Gastroesophageal sphincter (tissue), 4 donors: ENCODE measurements at regions not wholly inside any gene's neighbourhood (a gene's known extent, or its start where the extent isn't known, plus 50 kb on each side); places are given as distances from the start of the nearest gene placed in this dataset.
"Not testable (repeated sequence)": the region's sequence is repeated elsewhere in the genome, so short reads cannot be mapped to it uniquely, and the experiment has no call there.

ENCODE experiments used
- ATAC-seq: fragments of 150-250 bp; one replicate; pipeline ENCODE4 v1.9.1; 2016; ENCODE audit warnings: mild to moderate bottlenecking, moderate library complexity
- H3K27ac ChIP-seq, 4 donors: fragments of 200-600 bp; sonication (generic) in 3 of 4; 1 replicate in 3 of 4; 2 replicates in 1 of 4; pipeline ENCODE4 v1.5.1; 2016 to 2019
- H3K27me3 ChIP-seq: fragments of 200-600 bp; sonication (generic); one replicate; pipeline ENCODE4 v1.5.1; 2019
- H3K36me3 ChIP-seq, 2 donors: fragments of 200-600 bp; sonication (generic); one replicate each; pipeline ENCODE4 v1.5.1; 2019; ENCODE audit warnings: control low read depth in 1 of 2
- H3K4me1 ChIP-seq, 3 donors: fragments of 200-600 bp; sonication (generic); 1 replicate in 2 of 3; 2 replicates in 1 of 3; pipeline ENCODE4 v1.5.1; 2016 to 2019; ENCODE audit warnings: control low read depth in 2 of 3
- H3K4me3 ChIP-seq, 2 donors: fragments of 200-600 bp; sonication (generic); one replicate each; pipeline ENCODE4 v1.5.1; 2019; ENCODE audit warnings: mild to moderate bottlenecking in 1 of 2, moderate library complexity in 1 of 2
- H3K9me3 ChIP-seq, 3 donors: fragments of 200-600 bp; sonication (generic); one replicate each; pipeline ENCODE4 v1.5.1; 2017 to 2019; ENCODE audit warnings: control low read depth in 2 of 3
- CTCF ChIP-seq, 4 experiments: fragments of 200-600 bp in 2 of 4; fragments of 450-650 bp in 2 of 4; sonication (generic) in 1 of 4; IDR thresholded peaks; one replicate each; pipeline ENCODE4 v1.5.1; 2017 to 2019; ENCODE audit warnings: antibody characterized with exemption in 4 of 4, mild to moderate bottlenecking in 2 of 4, moderate library complexity in 2 of 4
- POLR2A ChIP-seq, 2 donors: fragments of 450-650 bp; IDR thresholded peaks; one replicate each; pipeline ENCODE4 v1.6.1; 2017; ENCODE audit warnings: antibody characterized with exemption in 2 of 2, mild to moderate bottlenecking in 2 of 2, moderate library complexity in 1 of 2
- POLR2AphosphoS5 ChIP-seq: sonication (generic); formaldehyde crosslinking; IDR thresholded peaks from one replicate; pipeline ENCODE4 v1.6.1; 2017; ENCODE audit warnings: antibody characterized with exemption
- WGBS, 2 donors: methylation state at CpG; one replicate each; pipeline ENCODE4 v1.1.5; 2018; ENCODE audit warnings: low coverage in 1 of 2; 5-methylcytosine and 5-hydroxymethylcytosine counted together

DNA sequence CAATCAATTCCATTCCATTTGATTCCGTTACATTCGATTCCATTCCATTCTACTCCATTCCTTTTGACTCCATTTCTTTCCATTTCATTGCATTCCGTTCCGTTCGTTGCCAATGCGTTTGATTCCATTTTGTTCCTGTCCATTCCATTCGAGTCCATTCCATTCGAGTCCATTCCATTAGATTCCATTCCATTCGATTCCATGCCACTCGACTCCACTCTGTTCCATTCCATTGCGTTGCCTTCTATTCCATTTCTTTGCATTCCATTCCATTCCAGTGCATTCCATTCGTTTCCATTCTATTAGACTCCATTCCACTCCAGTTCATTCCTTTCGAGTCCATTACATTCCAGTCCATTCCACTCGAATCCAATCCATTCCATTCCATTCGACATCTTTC, 2587.5 kb upstream of the TPTE start:
- H3K36me3 ChIP-seq, result no peaks in the 10 kb centered on the region
- H3K9me3 ChIP-seq, result peaks cover 0 to 97% (median 0%) of the 10 kb centered on the region in 3 donors
- no peak overlapping the region for H3K4me3 ChIP-seq
- no peak for ATAC-seq
- H3K27ac ChIP-seq, result no peak overlapping the region
- H3K4me1 ChIP-seq, result no peaks in the 10 kb centered on the region
- no peak for TF ChIP-seq POLR2A (IDR thresholded peaks at IDR 0.05)
- no peak for TF ChIP-seq CTCF (IDR thresholded peaks at IDR 0.05)
- TF ChIP-seq POLR2AphosphoS5, result no peak
- H3K27me3 ChIP-seq, result no peaks in the 10 kb centered on the region
- 68 to 77% methylated on average over 15 of the region's 15 CpGs for WGBS, 2 donors

- WGBS, 2 donors, result 67 to 74% methylated on average over 13 of the region's 13 CpGs
- H3K4me3 ChIP-seq, H3K27me3 ChIP-seq, H3K27ac ChIP-seq, H3K4me1 ChIP-seq, ATAC-seq, H3K36me3 ChIP-seq: not testable (repeated sequence)
- peaks cover 0 to 100% (median 2%) of the 10 kb centered on the region in 3 donors for H3K9me3 ChIP-seq
Observed at GRCh38 chr21:7937297-7937696, 2584.1 kb upstream of the TPTE start.

DNA sequence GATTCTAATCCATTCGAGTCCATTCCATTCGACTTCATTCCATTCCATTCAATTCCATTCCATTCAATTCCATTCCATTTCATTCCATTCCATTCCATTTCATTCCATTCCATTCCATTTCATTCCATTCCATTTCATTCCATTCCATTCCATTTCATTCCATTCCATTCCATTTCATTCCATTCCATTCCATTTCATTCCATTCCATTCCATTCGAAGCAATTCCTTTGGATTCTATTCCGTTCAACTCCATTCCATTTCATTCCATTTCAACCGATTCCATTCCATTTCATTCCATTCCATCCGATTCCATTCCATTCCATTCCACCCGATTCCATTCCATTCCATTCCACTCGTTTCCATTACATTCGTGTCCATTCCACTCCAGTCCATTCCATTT, 2583.2 kb upstream of the TPTE start:
- H3K9me3 ChIP-seq, result peaks cover 0 to 100% (median 2%) of the 10 kb centered on the region in 3 donors
- peak; percentile 30 for ATAC-seq
- not testable (repeated sequence) for H3K27me3 ChIP-seq, H3K27ac ChIP-seq, H3K4me1 ChIP-seq, H3K36me3 ChIP-seq, H3K4me3 ChIP-seq
- 68 to 72% methylated on average over 9 of the region's 9 CpGs for WGBS, 2 donors

DNA sequence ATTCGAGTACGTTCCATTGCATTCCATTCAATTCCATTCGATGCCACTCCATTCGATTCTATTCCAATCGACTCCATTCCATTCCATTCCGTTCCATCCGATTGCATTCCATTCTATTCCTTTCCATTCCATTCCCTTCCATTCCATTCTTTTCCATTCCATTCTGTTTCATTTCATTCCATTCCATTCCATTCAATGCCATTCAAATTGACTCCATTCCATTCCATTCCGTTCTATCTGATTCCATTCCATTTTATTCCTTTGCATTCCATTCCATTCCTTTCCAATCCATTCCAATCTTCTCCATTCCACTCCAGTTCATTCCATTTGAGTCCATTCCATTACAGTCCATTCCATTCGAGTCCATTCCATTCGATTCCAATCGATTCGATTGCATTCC, 2580.0 kb upstream of the TPTE start:
- H3K4me3 ChIP-seq, ATAC-seq, H3K27ac ChIP-seq, H3K27me3 ChIP-seq, H3K36me3 ChIP-seq, H3K4me1 ChIP-seq: not testable (repeated sequence)
- peaks cover 0 to 100% (median 4%) of the 10 kb centered on the region in 3 donors for H3K9me3 ChIP-seq
- 71 to 79% methylated on average over 12 of the region's 12 CpGs for WGBS, 2 donors

- not testable (repeated sequence) for H3K27me3 ChIP-seq, H3K27ac ChIP-seq, H3K4me3 ChIP-seq, H3K36me3 ChIP-seq, ATAC-seq, H3K4me1 ChIP-seq
- H3K9me3 ChIP-seq, result peaks cover 0 to 100% (median 4%) of the 10 kb centered on the region in 3 donors
- 69 to 80% methylated on average over 15 of the region's 15 CpGs for WGBS, 2 donors
Observed at GRCh38 chr21:7942219-7942618, 2579.2 kb upstream of the TPTE start.

GRCh38 chr21:7943534-7943933, 2577.8 kb upstream of the TPTE start:
- peaks cover 0 to 100% (median 5%) of the 10 kb centered on the region in 3 donors for H3K9me3 ChIP-seq
- WGBS, 2 donors, result 69 to 79% methylated on average over 8 of the region's 8 CpGs
- H3K36me3 ChIP-seq, H3K4me1 ChIP-seq, H3K4me3 ChIP-seq, H3K27ac ChIP-seq, H3K27me3 ChIP-seq, ATAC-seq: not testable (repeated sequence)

GRCh38 chr21:7947422-7947821, 2574.0 kb upstream of the TPTE start:
- no peak overlapping the region for H3K27ac ChIP-seq
- no peak for ATAC-seq
- H3K9me3 ChIP-seq, result peaks cover 0 to 100% (median 3%) of the 10 kb centered on the region in 3 donors
- no peak overlapping the region for H3K4me3 ChIP-seq
- H3K27me3 ChIP-seq, result no peaks in the 10 kb centered on the region
- H3K4me1 ChIP-seq, result no peaks in the 10 kb centered on the region
- H3K36me3 ChIP-seq, result no peaks in the 10 kb centered on the region
- WGBS, 2 donors, result 49 to 56% methylated on average over 4 of the region's 4 CpGs
- no peak for TF ChIP-seq POLR2AphosphoS5
- TF ChIP-seq CTCF (IDR thresholded peaks at IDR 0.05), result no peak

GRCh38 chr21:7948727-7949126, 2572.7 kb upstream of the TPTE start:
- H3K4me3 ChIP-seq, H3K4me1 ChIP-seq, ATAC-seq, H3K27ac ChIP-seq, H3K36me3 ChIP-seq, H3K27me3 ChIP-seq: not testable (repeated sequence)
- WGBS, 2 donors, result 61 to 72% methylated on average over 7 of the region's 7 CpGs
- peaks cover 0 to 100% (median 5%) of the 10 kb centered on the region in 3 donors for H3K9me3 ChIP-seq

- H3K4me1 ChIP-seq, H3K4me3 ChIP-seq, H3K27me3 ChIP-seq, H3K36me3 ChIP-seq, ATAC-seq, H3K27ac ChIP-seq: not testable (repeated sequence)
- H3K9me3 ChIP-seq, result peaks cover 0 to 100% (median 5%) of the 10 kb centered on the region in 3 donors
- WGBS, 2 donors, result 40 to 41% methylated on average over 6 of the region's 6 CpGs
Observed at GRCh38 chr21:7949882-7950281, 2571.5 kb upstream of the TPTE start.
